Upper lobe of left lung (tissue), 4 donors: ENCODE measurements at regions not wholly inside any gene's neighbourhood (a gene's known extent, or its start where the extent isn't known, plus 50 kb on each side); places are given as distances from the start of the nearest gene placed in this dataset.

Experiments
- CTCF ChIP-seq, 6 experiments: fragments of 450-650 bp in 4 of 6; fragments of 200-600 bp in 2 of 6; sonication (generic) in 2 of 6; IDR thresholded peaks; one replicate each; pipeline ENCODE4 v1.5.1; 2016 to 2019; ENCODE audit warnings: antibody characterized with exemption in 6 of 6
- EP300 ChIP-seq, 4 donors: sonication (generic); formaldehyde crosslinking; IDR thresholded peaks; one replicate each; pipeline ENCODE4 v1.5.1; 2017; ENCODE audit warnings: antibody characterized with exemption in 4 of 4, control low read depth in 2 of 4
- POLR2A ChIP-seq, 4 donors: fragments of 450-650 bp; IDR thresholded peaks; one replicate each; pipeline ENCODE4 v1.5.1; 2016 to 2017; ENCODE audit warnings: antibody characterized with exemption in 4 of 4, mild to moderate bottlenecking in 2 of 4
- POLR2AphosphoS5 ChIP-seq, 2 donors: sonication (generic); formaldehyde crosslinking; IDR thresholded peaks; one replicate each; pipeline ENCODE4 v1.5.1; 2017; ENCODE audit warnings: antibody characterized with exemption in 2 of 2

DNA sequence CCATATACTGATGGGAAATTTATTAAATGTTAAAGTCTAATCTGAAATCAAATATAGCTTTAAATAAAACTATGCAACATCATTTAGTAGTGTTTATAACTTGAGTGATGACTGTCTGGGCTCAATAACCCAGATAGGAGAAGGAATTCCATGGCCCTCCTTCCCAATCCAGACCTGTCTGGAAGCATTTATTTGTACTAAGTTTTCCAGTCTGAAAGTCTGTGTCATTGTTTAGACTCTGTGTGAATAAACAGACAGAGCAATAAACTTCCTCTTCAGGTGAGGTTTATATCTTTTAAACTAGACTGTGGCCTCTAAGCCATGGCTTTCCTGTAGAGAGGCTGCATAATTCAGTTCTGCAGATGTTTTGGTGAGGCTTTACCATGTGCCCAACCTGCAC, 176.4 kb downstream of the SOX4 start:
- TF ChIP-seq EP300 (IDR thresholded peaks at IDR 0.05) (no peak), CTCF (IDR thresholded peaks at IDR 0.05) (no peak), POLR2AphosphoS5 (IDR thresholded peaks at IDR 0.05) (no peak), POLR2A (IDR thresholded peaks at IDR 0.05) (no peak)
